Breast epithelium (tissue), 3 donors: ENCODE measurements at regions not wholly inside any gene's neighbourhood (a gene's known extent, or its start where the extent isn't known, plus 50 kb on each side); places are given as distances from the start of the nearest gene placed in this dataset.

Source experiments
- CTCF ChIP-seq, 3 donors: fragments of 450-650 bp; IDR thresholded peaks; one replicate each; pipeline ENCODE4 v1.5.1; 2016 to 2017; ENCODE audit warnings: antibody characterized with exemption in 3 of 3, mild to moderate bottlenecking in 3 of 3, moderate library complexity in 3 of 3
- POLR2A ChIP-seq: fragments of 450-650 bp; IDR thresholded peaks from one replicate; pipeline ENCODE4 v1.6.1; 2016; ENCODE audit warnings: antibody characterized with exemption, mild to moderate bottlenecking, moderate library complexity
- POLR2AphosphoS5 ChIP-seq, 3 donors: sonication (generic); formaldehyde crosslinking; IDR thresholded peaks; one replicate each; pipeline ENCODE4 v1.6.1; 2017; ENCODE audit warnings: antibody characterized with exemption in 3 of 3

GRCh38 chr6:76453270-76453669 is 380.8 kb upstream of the IMPG1 start:
- no peak for TF ChIP-seq CTCF (IDR thresholded peaks at IDR 0.05)
- TF ChIP-seq POLR2AphosphoS5 (IDR thresholded peaks at IDR 0.05): no peak
- no peak for TF ChIP-seq POLR2A
